ENCODE measurements at regions not wholly inside any gene's neighbourhood (a gene's known extent, or its start where the extent isn't known, plus 50 kb on each side); places are given as distances from the start of the nearest gene placed in this dataset.

GRCh38 chr14:76282581-76282980 is 93.4 kb upstream of the ESRRB start:
- peaks cover 1% of the 10 kb centered on the region for H3K36me3 Mint-ChIP-seq
- no peak overlapping the region for H3K4me3 Mint-ChIP-seq
- peaks cover 49% of the 10 kb centered on the region for H3K27me3 Mint-ChIP-seq (ENCODE audit: low read depth)
- H3K4me1 Mint-ChIP-seq, result no peaks in the 10 kb centered on the region
- no peak for DNase-seq (ENCODE audit: low spot score in 2 of 2, unreplicated experiment in 2 of 2)
- H3K9me3 Mint-ChIP-seq, result peaks cover 13% of the 10 kb centered on the region
- TF ChIP-seq CTCF (IDR thresholded peaks at IDR 0.05; ENCODE audit: unreplicated experiment), result no peak
- no peak overlapping the region for H3K27ac Mint-ChIP-seq

DNA sequence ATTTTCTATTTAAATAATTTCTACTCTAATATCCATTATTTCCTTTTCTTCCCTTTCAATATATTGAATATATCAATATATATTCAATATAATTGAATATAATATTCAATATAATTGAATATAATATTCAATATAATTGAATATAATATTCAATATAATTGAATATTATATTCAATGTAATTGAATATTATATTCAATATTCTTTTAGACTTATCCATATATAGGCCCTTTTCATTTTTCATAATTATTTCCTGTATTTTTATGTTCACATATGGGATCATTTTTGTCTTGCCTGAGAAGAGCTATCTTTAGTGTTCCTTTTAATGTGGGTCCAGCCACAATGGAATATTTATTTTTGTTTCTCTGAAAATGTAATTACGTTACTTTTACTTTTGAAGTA is 88.9 kb upstream of the ESRRB start:
- H3K9me3 Mint-ChIP-seq, result peaks cover 8% of the 10 kb centered on the region
- no peak overlapping the region for H3K27ac Mint-ChIP-seq
- no peak overlapping the region for H3K4me3 Mint-ChIP-seq
- H3K36me3 Mint-ChIP-seq, result peaks cover 3% of the 10 kb centered on the region
- no peaks in the 10 kb centered on the region for H3K4me1 Mint-ChIP-seq
- peaks cover 26% of the 10 kb centered on the region for H3K27me3 Mint-ChIP-seq (ENCODE audit: low read depth)
- DNase-seq (ENCODE audit: low spot score in 2 of 2, unreplicated experiment in 2 of 2), result no peak
- TF ChIP-seq CTCF (IDR thresholded peaks at IDR 0.05; ENCODE audit: unreplicated experiment), result no peak

GRCh38 chr14:76289276-76289675 is 86.7 kb upstream of the ESRRB start:
- peaks cover 7% of the 10 kb centered on the region for H3K9me3 Mint-ChIP-seq
- no peaks in the 10 kb centered on the region for H3K4me1 Mint-ChIP-seq
- H3K4me3 Mint-ChIP-seq, result no peak overlapping the region
- H3K27ac Mint-ChIP-seq, result no peak overlapping the region
- H3K27me3 Mint-ChIP-seq (ENCODE audit: low read depth), result peaks cover 18% of the 10 kb centered on the region
- TF ChIP-seq CTCF (IDR thresholded peaks at IDR 0.05; ENCODE audit: unreplicated experiment), result no peak
- H3K36me3 Mint-ChIP-seq, result peaks cover 3% of the 10 kb centered on the region
- no peak for DNase-seq (ENCODE audit: low spot score in 2 of 2, unreplicated experiment in 2 of 2)

- Mint-ChIP-seq H3K4me1 (peaks cover 4% of the 10 kb centered on the region), H3K27me3 (ENCODE audit: low read depth) (peaks cover 22% of the 10 kb centered on the region), H3K27ac (no peak overlapping the region), H3K4me3 (no peak overlapping the region), H3K36me3 (peaks cover 2% of the 10 kb centered on the region), H3K9me3 (peaks cover 4% of the 10 kb centered on the region)
- TF ChIP-seq CTCF (IDR thresholded peaks at IDR 0.05; ENCODE audit: unreplicated experiment), result no peak
- DNase-seq (ENCODE audit: low spot score in 2 of 2, unreplicated experiment in 2 of 2), result no peak
Measured at GRCh38 chr14:76292561-76292960, 83.4 kb upstream of the ESRRB start.

DNA sequence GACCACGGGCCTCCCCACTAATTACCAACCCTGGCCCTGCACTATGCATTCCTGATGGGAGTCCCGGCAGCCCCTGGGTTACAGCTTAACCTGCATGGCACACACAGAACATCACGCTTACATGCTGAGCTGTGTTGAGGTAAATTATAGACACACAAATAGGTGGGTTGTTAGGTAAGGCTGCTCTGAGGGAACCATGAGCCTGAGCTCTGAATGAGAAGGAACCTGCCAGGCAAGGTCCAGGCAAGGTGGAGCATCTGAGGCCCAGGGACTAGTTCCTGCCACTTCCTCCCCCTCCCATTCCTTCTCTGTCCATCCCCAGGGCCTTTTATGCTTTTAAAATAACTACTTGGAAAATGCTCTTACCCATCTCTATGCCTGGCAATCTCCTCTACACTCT is 82.7 kb upstream of the ESRRB start:
- Mint-ChIP-seq H3K4me1 (peaks cover 4% of the 10 kb centered on the region), H3K4me3 (no peak overlapping the region), H3K9me3 (no peaks in the 10 kb centered on the region), H3K27ac (no peak overlapping the region), H3K27me3 (ENCODE audit: low read depth) (peaks cover 25% of the 10 kb centered on the region), H3K36me3 (no peaks in the 10 kb centered on the region)
- no peak for DNase-seq (ENCODE audit: low spot score in 2 of 2, unreplicated experiment in 2 of 2)
- no peak for TF ChIP-seq CTCF (IDR thresholded peaks at IDR 0.05; ENCODE audit: unreplicated experiment)

GRCh38 chr14:76293923-76294322 is 82.0 kb upstream of the ESRRB start:
- Mint-ChIP-seq H3K27me3 (ENCODE audit: low read depth) (peaks cover 32% of the 10 kb centered on the region), H3K4me1 (peaks cover 4% of the 10 kb centered on the region), H3K4me3 (no peak overlapping the region), H3K27ac (no peak overlapping the region), H3K36me3 (no peaks in the 10 kb centered on the region), H3K9me3 (no peaks in the 10 kb centered on the region)
- TF ChIP-seq CTCF (IDR thresholded peaks at IDR 0.05; ENCODE audit: unreplicated experiment), result no peak
- DNase-seq (ENCODE audit: low spot score in 2 of 2, unreplicated experiment in 2 of 2), result no peak

Measured in mesothelial cell of epicardium (in vitro differentiated cells).